Natural killer cell treated with Interleukin-12 subunit alpha and Interleukin-12 subunit beta and Interleukin-15 and Interleukin-18, amount 100 ng/mL, for 72 hours (primary cell): ENCODE measurements at regions not wholly inside any gene's neighbourhood (a gene's known extent, or its start where the extent isn't known, plus 50 kb on each side); places are given as distances from the start of the nearest gene placed in this dataset.

ENCODE experiments used
- ATAC-seq, 2 donors: fragments of 150-1000 bp; cut with Tn5 transposase in 1 of 2; sonication (Bioruptor Pico), chemical (Tn5 transposase) in 1 of 2; 2 replicates each; pipeline ENCODE4 v1.10.0; 2021
- DNase-seq: peaks from one replicate; pipeline ENCODE4 v3.0.0; 2022; ENCODE audit warnings: low spot score
- H3K27ac Mint-ChIP-seq, 2 donors: 1 replicate in 1 of 2; 2 replicates in 1 of 2; pipeline ENCODE4 v1.8.0; 2022; ENCODE audit warnings: mixed read lengths in 2 of 2, mild to moderate bottlenecking in 1 of 2, moderate library complexity in 1 of 2
- H3K27me3 Mint-ChIP-seq, 2 donors: 1 replicate in 1 of 2; 2 replicates in 1 of 2; pipeline ENCODE4 v1.8.0; 2022; ENCODE audit warnings: mixed read lengths in 2 of 2
- H3K36me3 Mint-ChIP-seq: one replicate; pipeline ENCODE4 v1.8.0; 2022; ENCODE audit warnings: mixed read lengths
- H3K4me1 Mint-ChIP-seq, 2 donors: 1 replicate in 1 of 2; 2 replicates in 1 of 2; pipeline ENCODE4 v1.8.0; 2022; ENCODE audit warnings: low read depth in 2 of 2, mixed read lengths in 2 of 2, mild to moderate bottlenecking in 1 of 2
- H3K4me3 Mint-ChIP-seq: one replicate; pipeline ENCODE4 v1.8.0; 2022; ENCODE audit warnings: mixed read lengths
- H3K9me3 Mint-ChIP-seq: 2 replicates; pipeline ENCODE4 v1.8.0; 2022; ENCODE audit warnings: mixed read lengths

DNA sequence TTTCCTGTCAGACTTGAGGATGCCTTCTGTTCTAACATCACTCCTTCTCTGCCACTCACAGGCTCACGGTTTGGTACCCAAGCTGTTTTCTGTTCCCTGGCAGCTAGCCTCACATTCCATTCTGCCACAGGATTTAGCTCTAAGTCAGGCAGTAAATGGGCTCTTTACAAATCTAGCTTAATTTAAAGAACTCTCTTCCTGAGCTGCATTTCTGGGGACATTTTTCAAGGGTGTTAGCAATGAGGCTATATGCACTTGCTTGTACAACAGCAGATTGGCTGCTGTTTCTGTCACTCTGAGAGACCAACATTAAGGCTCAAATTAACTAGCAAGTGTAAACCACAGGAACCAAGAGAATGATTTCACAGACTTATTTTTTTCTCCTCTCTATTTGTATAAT is 337.8 kb upstream of the NOCT start:
- H3K27me3 Mint-ChIP-seq, result peaks cover 6 to 21% of the 10 kb centered on the region in 2 donors
- H3K27ac Mint-ChIP-seq, result no peak overlapping the region
- no peaks in the 10 kb centered on the region for H3K9me3 Mint-ChIP-seq
- H3K4me3 Mint-ChIP-seq, result no peak overlapping the region
- ATAC-seq (no peak), DNase-seq (no peak)
- H3K4me1 Mint-ChIP-seq, result no peaks in the 10 kb centered on the region
- no peaks in the 10 kb centered on the region for H3K36me3 Mint-ChIP-seq

GRCh38 chr4:138677212-138677611 is 338.4 kb upstream of the NOCT start:
- Mint-ChIP-seq H3K27ac (no peak overlapping the region), H3K36me3 (no peaks in the 10 kb centered on the region), H3K9me3 (no peaks in the 10 kb centered on the region), H3K27me3 (peaks cover 5 to 15% of the 10 kb centered on the region in 2 donors), H3K4me1 (no peaks in the 10 kb centered on the region), H3K4me3 (no peak overlapping the region)
- ATAC-seq (no peak), DNase-seq (no peak)

DNA sequence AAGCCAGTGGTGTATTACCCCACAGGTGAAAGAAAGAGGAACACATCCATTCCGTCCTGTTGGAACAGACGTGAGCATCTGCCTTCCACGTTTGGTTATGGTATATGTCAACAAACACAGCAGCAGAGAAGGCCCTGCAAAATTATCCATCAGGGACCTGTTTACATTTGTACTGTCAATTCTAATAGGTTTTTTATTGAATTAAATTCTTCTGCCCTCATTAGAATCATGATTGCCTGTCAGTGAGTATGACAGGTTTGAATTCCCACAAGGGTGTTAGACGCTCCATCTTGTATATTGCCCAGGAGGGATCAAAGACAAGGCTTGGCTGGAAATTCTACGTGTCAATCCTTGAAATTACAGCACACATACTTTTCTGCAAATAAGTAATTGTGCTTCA is 339.9 kb upstream of the NOCT start:
- no peak overlapping the region for H3K27ac Mint-ChIP-seq
- ATAC-seq (no peak), DNase-seq (no peak)
- no peak overlapping the region for H3K4me3 Mint-ChIP-seq
- no peaks in the 10 kb centered on the region for H3K9me3 Mint-ChIP-seq
- H3K4me1 Mint-ChIP-seq, result no peaks in the 10 kb centered on the region
- H3K27me3 Mint-ChIP-seq, result peaks cover 3 to 11% of the 10 kb centered on the region in 2 donors
- H3K36me3 Mint-ChIP-seq, result no peaks in the 10 kb centered on the region

DNA sequence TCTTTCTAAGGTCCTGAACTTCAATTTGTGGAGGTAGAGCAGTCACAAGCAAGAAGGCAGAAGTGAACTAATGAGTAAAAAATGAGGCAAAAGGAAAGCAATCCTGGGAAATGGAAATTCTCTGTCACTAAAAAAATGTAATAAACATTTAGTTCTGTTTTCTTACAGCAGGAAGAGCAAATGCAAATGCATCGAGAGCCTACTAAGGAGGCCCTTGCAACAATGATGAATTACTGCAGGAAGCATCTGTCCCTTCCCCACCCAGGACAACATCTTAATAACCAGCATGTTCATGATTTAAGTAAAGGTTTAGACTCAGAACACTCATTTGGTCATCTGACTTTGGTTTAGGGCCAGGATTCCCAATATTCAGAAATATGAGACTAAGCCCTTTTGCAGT is 341.4 kb upstream of the NOCT start:
- DNase-seq, result no peak
- ATAC-seq, result no peak
- H3K27me3 Mint-ChIP-seq, result peaks cover 3 to 11% of the 10 kb centered on the region in 2 donors
- no peak overlapping the region for H3K4me3 Mint-ChIP-seq
- no peaks in the 10 kb centered on the region for H3K4me1 Mint-ChIP-seq
- H3K36me3 Mint-ChIP-seq, result no peaks in the 10 kb centered on the region
- no peaks in the 10 kb centered on the region for H3K9me3 Mint-ChIP-seq
- no peak overlapping the region for H3K27ac Mint-ChIP-seq

DNA sequence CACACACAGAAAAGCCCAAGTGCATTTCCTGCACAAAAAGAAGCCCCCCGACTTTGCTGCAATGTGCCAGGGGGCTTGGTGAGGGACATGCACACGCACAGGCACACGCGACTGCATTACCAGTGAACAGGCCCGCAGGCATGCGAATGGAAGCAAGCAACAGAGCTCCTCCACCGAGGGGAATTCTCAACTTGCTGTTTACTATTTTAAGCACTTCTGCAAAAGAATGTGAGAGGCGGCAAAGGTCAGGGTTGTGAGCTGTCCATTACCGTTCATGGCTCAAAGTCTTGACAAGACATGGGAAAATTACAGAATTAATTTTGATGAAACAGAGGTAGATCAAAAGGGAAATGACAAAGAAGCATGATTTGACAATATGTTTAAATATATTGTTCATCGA is 342.5 kb upstream of the NOCT start:
- DNase-seq (no peak), ATAC-seq (no peak)
- H3K4me1 Mint-ChIP-seq, result no peaks in the 10 kb centered on the region
- no peaks in the 10 kb centered on the region for H3K36me3 Mint-ChIP-seq
- H3K27me3 Mint-ChIP-seq, result peaks cover 3 to 8% of the 10 kb centered on the region in 2 donors
- H3K27ac Mint-ChIP-seq, result no peak overlapping the region
- H3K9me3 Mint-ChIP-seq, result no peaks in the 10 kb centered on the region
- H3K4me3 Mint-ChIP-seq, result no peak overlapping the region

GRCh38 chr4:138672393-138672976 is 343.1 kb upstream of the NOCT start:
- Mint-ChIP-seq H3K9me3 (no peaks in the 10 kb centered on the region), H3K36me3 (no peaks in the 10 kb centered on the region)
- DNase-seq, result no peak

GRCh38 chr4:138671606-138672084 is 343.9 kb upstream of the NOCT start:
- no peak overlapping the region for H3K4me3 Mint-ChIP-seq
- no peaks in the 10 kb centered on the region for H3K4me1 Mint-ChIP-seq
- no peaks in the 10 kb centered on the region for H3K27me3 Mint-ChIP-seq
- H3K27ac Mint-ChIP-seq, result no peak overlapping the region
- no peaks in the 10 kb centered on the region for H3K9me3 Mint-ChIP-seq
- no peak for ATAC-seq
- DNase-seq, result no peak
- H3K36me3 Mint-ChIP-seq, result no peaks in the 10 kb centered on the region

More at GRCh38 chr4:138672393-138672976, 343.1 kb upstream of the NOCT start:
- no peak overlapping the region for H3K27ac Mint-ChIP-seq
- peaks cover under 1 to 2% of the 10 kb centered on the region in 2 donors for H3K27me3 Mint-ChIP-seq
- H3K4me1 Mint-ChIP-seq, result no peaks in the 10 kb centered on the region
- ATAC-seq, result no peak
- no peak overlapping the region for H3K4me3 Mint-ChIP-seq

- H3K27ac Mint-ChIP-seq, result no peak overlapping the region
These were observed 344.5 kb upstream of the NOCT start for GRCh38 chr4:138671106-138671505.

DNA sequence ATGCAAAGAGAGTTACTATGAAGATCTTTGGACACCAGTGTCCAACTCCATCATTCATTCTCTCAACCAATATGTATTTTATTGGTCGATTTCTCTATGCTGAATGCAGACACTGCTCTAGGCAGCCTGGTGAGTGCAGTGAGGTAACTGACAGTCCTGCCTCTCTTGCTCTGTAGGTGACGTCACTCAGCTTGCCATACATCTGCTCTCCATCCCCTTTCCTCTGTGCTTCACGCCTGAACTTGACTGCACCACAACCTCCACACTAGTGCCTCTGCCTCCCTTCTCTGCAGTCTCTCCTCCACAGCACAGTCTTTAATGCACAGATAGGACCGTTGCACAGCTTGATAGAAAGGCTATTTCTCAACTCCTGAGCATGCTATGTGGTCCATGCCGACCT is 344.9 kb upstream of the NOCT start:
- H3K27me3 Mint-ChIP-seq, result peaks cover 0 to 5% of the 10 kb centered on the region in 2 donors
- no peak overlapping the region for H3K4me3 Mint-ChIP-seq
- DNase-seq, result no peak
- no peaks in the 10 kb centered on the region for H3K36me3 Mint-ChIP-seq
- no peaks in the 10 kb centered on the region for H3K4me1 Mint-ChIP-seq
- H3K9me3 Mint-ChIP-seq, result no peaks in the 10 kb centered on the region
- H3K27ac Mint-ChIP-seq, result no peak overlapping the region
- no peak for ATAC-seq

More at GRCh38 chr4:138671106-138671505, 344.5 kb upstream of the NOCT start:
- ATAC-seq (no peak), DNase-seq (no peak)
- H3K36me3 Mint-ChIP-seq, result no peaks in the 10 kb centered on the region
- no peaks in the 10 kb centered on the region for H3K9me3 Mint-ChIP-seq
- H3K27me3 Mint-ChIP-seq, result peaks cover 0 to 5% of the 10 kb centered on the region in 2 donors
- H3K4me1 Mint-ChIP-seq, result no peaks in the 10 kb centered on the region
- H3K4me3 Mint-ChIP-seq, result no peak overlapping the region

GRCh38 chr4:138669479-138670315 is 345.9 kb upstream of the NOCT start:
- DNase-seq (no peak), ATAC-seq (no peak)
- Mint-ChIP-seq H3K27ac (no peak overlapping the region), H3K36me3 (no peaks in the 10 kb centered on the region), H3K4me3 (no peak overlapping the region), H3K27me3 (peaks cover 0 to 5% of the 10 kb centered on the region in 2 donors), H3K4me1 (no peaks in the 10 kb centered on the region), H3K9me3 (no peaks in the 10 kb centered on the region)

DNA sequence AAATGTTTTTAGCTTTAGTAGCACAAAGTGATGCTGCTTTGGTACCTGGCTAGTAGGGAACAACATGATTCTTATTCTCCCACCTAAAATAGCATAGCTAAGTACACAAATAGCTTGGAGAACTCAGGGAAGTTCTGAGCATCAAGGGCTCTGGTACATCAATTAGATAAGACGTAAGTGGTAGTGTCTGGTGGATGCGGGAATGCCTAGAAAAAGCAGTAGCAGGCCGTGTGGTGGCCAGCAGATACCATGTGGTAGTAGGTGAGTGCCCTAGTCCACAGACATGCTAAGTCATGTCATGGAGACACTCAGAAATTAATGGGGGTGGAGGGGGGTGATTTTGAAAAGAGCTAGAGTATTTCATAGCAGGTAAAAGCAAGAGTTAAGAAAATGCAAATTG is 347.3 kb upstream of the NOCT start:
- H3K27ac Mint-ChIP-seq, result no peak overlapping the region
- no peaks in the 10 kb centered on the region for H3K9me3 Mint-ChIP-seq
- H3K27me3 Mint-ChIP-seq, result peaks cover 0 to 5% of the 10 kb centered on the region in 2 donors
- no peaks in the 10 kb centered on the region for H3K4me1 Mint-ChIP-seq
- no peaks in the 10 kb centered on the region for H3K36me3 Mint-ChIP-seq
- H3K4me3 Mint-ChIP-seq, result no peak overlapping the region
- ATAC-seq (no peak), DNase-seq (no peak)

GRCh38 chr4:138666366-138666765 is 349.2 kb upstream of the NOCT start:
- no peak overlapping the region for H3K27ac Mint-ChIP-seq
- no peak for DNase-seq
- no peaks in the 10 kb centered on the region for H3K4me1 Mint-ChIP-seq
- H3K9me3 Mint-ChIP-seq, result no peaks in the 10 kb centered on the region
- H3K36me3 Mint-ChIP-seq, result no peaks in the 10 kb centered on the region
- peaks cover 0 to 5% of the 10 kb centered on the region in 2 donors for H3K27me3 Mint-ChIP-seq
- H3K4me3 Mint-ChIP-seq, result no peak overlapping the region
- ATAC-seq, result no peak

GRCh38 chr4:138665851-138666250 is 349.7 kb upstream of the NOCT start:
- H3K36me3 Mint-ChIP-seq, result no peaks in the 10 kb centered on the region
- no peaks in the 10 kb centered on the region for H3K9me3 Mint-ChIP-seq
- ATAC-seq, result no peak
- no peaks in the 10 kb centered on the region for H3K4me1 Mint-ChIP-seq
- no peak for DNase-seq
- no peak overlapping the region for H3K27ac Mint-ChIP-seq
- H3K27me3 Mint-ChIP-seq, result peaks cover 0 to 5% of the 10 kb centered on the region in 2 donors
- H3K4me3 Mint-ChIP-seq, result no peak overlapping the region

GRCh38 chr4:138663883-138664282 is 351.7 kb upstream of the NOCT start:
- H3K4me1 Mint-ChIP-seq, result no peaks in the 10 kb centered on the region
- H3K27ac Mint-ChIP-seq, result no peak overlapping the region
- H3K9me3 Mint-ChIP-seq, result no peaks in the 10 kb centered on the region
- peaks cover 5 to 6% of the 10 kb centered on the region in 2 donors for H3K27me3 Mint-ChIP-seq
- ATAC-seq, result no peak
- H3K4me3 Mint-ChIP-seq, result no peak overlapping the region
- no peak for DNase-seq
- H3K36me3 Mint-ChIP-seq, result no peaks in the 10 kb centered on the region
